HEK293 (cell line): ENCODE measurements at regions not wholly inside any gene's neighbourhood (a gene's known extent, or its start where the extent isn't known, plus 50 kb on each side); places are given as distances from the start of the nearest gene placed in this dataset.

ENCODE experiments used
- REST ChIP-seq: fragments of 450-650 bp; formaldehyde crosslinking; IDR thresholded peaks from 2 replicates; pipeline ENCODE4 v1.5.1; 2016; ENCODE audit warnings: missing biosample characterization, missing genetic modification characterization
- ZNF18 ChIP-seq: fragments of 450-650 bp; formaldehyde crosslinking; IDR thresholded peaks from 2 replicates; pipeline ENCODE4 v1.5.1; 2016; ENCODE audit warnings: missing biosample characterization, missing genetic modification characterization
- ZNF184 ChIP-seq: fragments of 450-650 bp; IDR thresholded peaks from 2 replicates; pipeline ENCODE4 v1.5.1; 2018; ENCODE audit warnings: missing biosample characterization, mild to moderate bottlenecking, missing genetic modification characterization
- ZNF549 ChIP-seq: fragments of 450-650 bp; IDR thresholded peaks from 2 replicates; pipeline ENCODE4 v1.5.1; 2018; ENCODE audit warnings: missing biosample characterization, missing genetic modification characterization, mild to moderate bottlenecking, inconsistent platforms, moderate library complexity
- ZNF623 ChIP-seq: fragments of 450-650 bp; formaldehyde crosslinking; IDR thresholded peaks from 2 replicates; pipeline ENCODE4 v1.5.1; 2016; ENCODE audit warnings: missing biosample characterization, missing genetic modification characterization
- TF ChIP-seq, protein P1 (sequence below): fragments of 450-650 bp; formaldehyde crosslinking; IDR thresholded peaks from 2 replicates; pipeline ENCODE4 v1.5.1; 2016; ENCODE audit warnings: missing biosample characterization, missing genetic modification characterization

DNA sequence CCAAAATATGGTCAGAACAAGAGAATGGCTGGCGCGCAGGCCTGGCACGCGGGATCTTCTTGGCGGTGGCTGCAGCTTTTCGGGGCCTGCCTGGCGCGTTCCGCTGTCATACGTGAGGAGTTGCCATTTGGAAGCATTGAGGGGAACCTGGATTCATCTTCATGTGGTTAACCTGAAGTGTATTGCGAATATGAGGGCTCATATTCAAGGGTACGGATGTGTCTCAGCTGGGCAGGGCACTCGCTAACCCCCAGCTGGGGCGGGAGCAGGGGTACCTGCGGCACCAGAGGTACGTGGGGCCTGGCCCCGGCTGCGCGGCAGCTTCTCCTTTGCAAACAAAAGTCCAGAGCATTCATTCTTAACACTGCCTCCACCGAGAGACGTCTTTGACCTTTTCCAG lies 605.6 kb downstream of the QKI start:
- TF ChIP-seq ZNF18 (tag by site-specific recombination) = no peak
- TF ChIP-seq, protein P1, sequence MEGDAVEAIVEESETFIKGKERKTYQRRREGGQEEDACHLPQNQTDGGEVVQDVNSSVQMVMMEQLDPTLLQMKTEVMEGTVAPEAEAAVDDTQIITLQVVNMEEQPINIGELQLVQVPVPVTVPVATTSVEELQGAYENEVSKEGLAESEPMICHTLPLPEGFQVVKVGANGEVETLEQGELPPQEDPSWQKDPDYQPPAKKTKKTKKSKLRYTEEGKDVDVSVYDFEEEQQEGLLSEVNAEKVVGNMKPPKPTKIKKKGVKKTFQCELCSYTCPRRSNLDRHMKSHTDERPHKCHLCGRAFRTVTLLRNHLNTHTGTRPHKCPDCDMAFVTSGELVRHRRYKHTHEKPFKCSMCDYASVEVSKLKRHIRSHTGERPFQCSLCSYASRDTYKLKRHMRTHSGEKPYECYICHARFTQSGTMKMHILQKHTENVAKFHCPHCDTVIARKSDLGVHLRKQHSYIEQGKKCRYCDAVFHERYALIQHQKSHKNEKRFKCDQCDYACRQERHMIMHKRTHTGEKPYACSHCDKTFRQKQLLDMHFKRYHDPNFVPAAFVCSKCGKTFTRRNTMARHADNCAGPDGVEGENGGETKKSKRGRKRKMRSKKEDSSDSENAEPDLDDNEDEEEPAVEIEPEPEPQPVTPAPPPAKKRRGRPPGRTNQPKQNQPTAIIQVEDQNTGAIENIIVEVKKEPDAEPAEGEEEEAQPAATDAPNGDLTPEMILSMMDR = no peak
- no peak for TF ChIP-seq REST (tag by site-specific recombination)
- no peak for TF ChIP-seq ZNF623
- no peak for TF ChIP-seq ZNF184 (tag by site-specific recombination)
- TF ChIP-seq ZNF549 (tag by site-specific recombination) = no peak
